Immature natural killer cell (primary cell): ENCODE measurements at regions not wholly inside any gene's neighbourhood (a gene's known extent, or its start where the extent isn't known, plus 50 kb on each side); places are given as distances from the start of the nearest gene placed in this dataset.

Source experiments
- DNase-seq, 3 donors: peaks; one replicate each; pipeline ENCODE4 v3.0.0; 2022; ENCODE audit warnings: mixed read lengths in 1 of 3
- H3K27ac Mint-ChIP-seq, 6 donors: one replicate each; pipeline ENCODE4 v1.8.0; 2020; ENCODE audit warnings: mixed read lengths in 6 of 6, mild to moderate bottlenecking in 5 of 6, inconsistent platforms in 4 of 6, moderate library complexity in 3 of 6
- H3K27me3 Mint-ChIP-seq, 3 donors: one replicate each; pipeline ENCODE4 v1.8.0; 2020 to 2021; ENCODE audit warnings: low read depth in 3 of 3, mild to moderate bottlenecking in 3 of 3, mixed read lengths in 3 of 3, moderate library complexity in 3 of 3, inconsistent platforms in 1 of 3
- H3K36me3 Mint-ChIP-seq, 3 donors: one replicate each; pipeline ENCODE4 v1.8.0; 2020; ENCODE audit warnings: mixed read lengths in 3 of 3, inconsistent platforms in 2 of 3, mild to moderate bottlenecking in 2 of 3
- H3K4me1 Mint-ChIP-seq, 2 donors: one replicate each; pipeline ENCODE4 v1.8.0; 2020; ENCODE audit warnings: inconsistent platforms in 2 of 2, mild to moderate bottlenecking in 2 of 2, mixed read lengths in 2 of 2, moderate library complexity in 1 of 2
- H3K4me3 Mint-ChIP-seq, 5 donors: one replicate each; pipeline ENCODE4 v1.8.0; 2020; ENCODE audit warnings: mild to moderate bottlenecking in 5 of 5, mixed read lengths in 5 of 5, inconsistent platforms in 3 of 5, moderate library complexity in 3 of 5
- H3K9me3 Mint-ChIP-seq, 6 donors: one replicate each; pipeline ENCODE4 v1.8.0; 2020; ENCODE audit warnings: mild to moderate bottlenecking in 6 of 6, mixed read lengths in 6 of 6, inconsistent platforms in 4 of 6, moderate library complexity in 3 of 6

GRCh38 chr6:81204731-81205130, 547.8 kb downstream of the TENT5A start:
- H3K27ac Mint-ChIP-seq, result no peak overlapping the region
- H3K4me1 Mint-ChIP-seq, result no peaks in the 10 kb centered on the region
- H3K4me3 Mint-ChIP-seq, result no peak overlapping the region
- DNase-seq, result no peak
- H3K36me3 Mint-ChIP-seq, result no peaks in the 10 kb centered on the region
- H3K27me3 Mint-ChIP-seq, result no peaks in the 10 kb centered on the region
- H3K9me3 Mint-ChIP-seq, result peaks cover 0 to 34% (median 6%) of the 10 kb centered on the region in 6 donors

- no peak overlapping the region for H3K4me3 Mint-ChIP-seq
- H3K9me3 Mint-ChIP-seq, result peaks cover 2 to 13% (median 5%) of the 10 kb centered on the region in 6 donors
- no peak for DNase-seq
- H3K36me3 Mint-ChIP-seq, result no peaks in the 10 kb centered on the region
- no peak overlapping the region for H3K27ac Mint-ChIP-seq
- H3K4me1 Mint-ChIP-seq, result no peaks in the 10 kb centered on the region
- peaks cover 0 to 2% (median 0%) of the 10 kb centered on the region in 3 donors for H3K27me3 Mint-ChIP-seq
These were observed 558.1 kb downstream of the TENT5A start for GRCh38 chr6:81194374-81194773.

GRCh38 chr6:81172056-81172740, 580.3 kb downstream of the TENT5A start:
- Mint-ChIP-seq H3K4me1 (no peaks in the 10 kb centered on the region), H3K9me3 (peaks cover 0 to 2% (median 0%) of the 10 kb centered on the region in 6 donors), H3K4me3 (no peak overlapping the region), H3K36me3 (no peaks in the 10 kb centered on the region), H3K27me3 (no peaks in the 10 kb centered on the region), H3K27ac (no peak overlapping the region)
- no peak for DNase-seq

GRCh38 chr6:81169166-81169565, 583.3 kb downstream of the TENT5A start:
- H3K36me3 Mint-ChIP-seq, result no peaks in the 10 kb centered on the region
- no peak overlapping the region for H3K27ac Mint-ChIP-seq
- no peaks in the 10 kb centered on the region for H3K4me1 Mint-ChIP-seq
- peaks cover 0 to 2% (median 0%) of the 10 kb centered on the region in 6 donors for H3K9me3 Mint-ChIP-seq
- no peak for DNase-seq
- H3K4me3 Mint-ChIP-seq, result no peak overlapping the region
- no peaks in the 10 kb centered on the region for H3K27me3 Mint-ChIP-seq

GRCh38 chr6:81166770-81167169, 585.7 kb downstream of the TENT5A start:
- no peak overlapping the region for H3K27ac Mint-ChIP-seq
- no peaks in the 10 kb centered on the region for H3K4me1 Mint-ChIP-seq
- no peak overlapping the region for H3K4me3 Mint-ChIP-seq
- H3K36me3 Mint-ChIP-seq, result no peaks in the 10 kb centered on the region
- no peak for DNase-seq
- no peaks in the 10 kb centered on the region for H3K27me3 Mint-ChIP-seq
- H3K9me3 Mint-ChIP-seq, result peaks cover 0 to 5% (median under 1%) of the 10 kb centered on the region in 6 donors

GRCh38 chr6:81158956-81159355, 593.5 kb downstream of the TENT5A start:
- no peak for DNase-seq
- Mint-ChIP-seq H3K9me3 (peaks cover 0 to 25% (median 4%) of the 10 kb centered on the region in 6 donors), H3K36me3 (no peaks in the 10 kb centered on the region), H3K4me3 (no peak overlapping the region), H3K27me3 (no peaks in the 10 kb centered on the region), H3K27ac (no peak overlapping the region), H3K4me1 (no peaks in the 10 kb centered on the region)

- Mint-ChIP-seq H3K4me1 (no peaks in the 10 kb centered on the region), H3K4me3 (no peak overlapping the region), H3K27ac (no peak overlapping the region), H3K27me3 (no peaks in the 10 kb centered on the region), H3K36me3 (peaks cover 0 to 6% (median 0%) of the 10 kb centered on the region in 3 donors), H3K9me3 (peaks cover 8 to 36% (median 19%) of the 10 kb centered on the region in 6 donors)
- DNase-seq, result no peak
These were observed 603.7 kb downstream of the TENT5A start for GRCh38 chr6:81148751-81149150.

- no peaks in the 10 kb centered on the region for H3K27me3 Mint-ChIP-seq
- no peak for DNase-seq
- no peak overlapping the region for H3K4me3 Mint-ChIP-seq
- H3K9me3 Mint-ChIP-seq, result peaks cover 0 to 11% (median 7%) of the 10 kb centered on the region in 6 donors
- H3K36me3 Mint-ChIP-seq, result no peaks in the 10 kb centered on the region
- no peaks in the 10 kb centered on the region for H3K4me1 Mint-ChIP-seq
- H3K27ac Mint-ChIP-seq, result no peak overlapping the region
These were observed 607.0 kb downstream of the TENT5A start for GRCh38 chr6:81145506-81145905.

GRCh38 chr6:81144346-81144745, 608.1 kb downstream of the TENT5A start:
- no peaks in the 10 kb centered on the region for H3K36me3 Mint-ChIP-seq
- H3K4me1 Mint-ChIP-seq, result no peaks in the 10 kb centered on the region
- no peak for DNase-seq
- H3K27ac Mint-ChIP-seq, result no peak overlapping the region
- peaks cover 0 to 16% (median 6%) of the 10 kb centered on the region in 6 donors for H3K9me3 Mint-ChIP-seq
- H3K4me3 Mint-ChIP-seq, result no peak overlapping the region
- peaks cover 0 to 3% (median 0%) of the 10 kb centered on the region in 3 donors for H3K27me3 Mint-ChIP-seq

GRCh38 chr6:81138236-81138635, 614.2 kb downstream of the TENT5A start:
- H3K4me1 Mint-ChIP-seq, result no peaks in the 10 kb centered on the region

GRCh38 chr6:81130969-81131368, 621.5 kb downstream of the TENT5A start:
- Mint-ChIP-seq H3K27ac (no peak overlapping the region), H3K36me3 (no peaks in the 10 kb centered on the region), H3K4me3 (no peak overlapping the region), H3K9me3 (peaks cover 0 to 18% (median 6%) of the 10 kb centered on the region in 6 donors), H3K4me1 (no peaks in the 10 kb centered on the region), H3K27me3 (no peaks in the 10 kb centered on the region)
- DNase-seq, result no peak

More at GRCh38 chr6:81138236-81138635, 614.2 kb downstream of the TENT5A start:
- Mint-ChIP-seq H3K27ac (no peak overlapping the region), H3K36me3 (no peaks in the 10 kb centered on the region), H3K9me3 (peaks cover 4 to 24% (median 13%) of the 10 kb centered on the region in 6 donors), H3K4me3 (no peak overlapping the region), H3K27me3 (peaks cover 0 to 3% (median 0%) of the 10 kb centered on the region in 3 donors)
- no peak for DNase-seq

- Mint-ChIP-seq H3K27me3 (no peaks in the 10 kb centered on the region), H3K9me3 (peaks cover 0 to 22% (median 3%) of the 10 kb centered on the region in 6 donors), H3K27ac (no peak overlapping the region), H3K36me3 (no peaks in the 10 kb centered on the region), H3K4me3 (no peak overlapping the region), H3K4me1 (no peaks in the 10 kb centered on the region)
- DNase-seq, result no peak
These were observed 622.4 kb downstream of the TENT5A start for GRCh38 chr6:81130061-81130460.

- H3K4me1 Mint-ChIP-seq, result no peaks in the 10 kb centered on the region
- no peaks in the 10 kb centered on the region for H3K36me3 Mint-ChIP-seq
- H3K4me3 Mint-ChIP-seq, result no peak overlapping the region
These were observed 623.8 kb downstream of the TENT5A start for GRCh38 chr6:81128671-81129070.

GRCh38 chr6:81126150-81126549, 626.3 kb downstream of the TENT5A start:
- Mint-ChIP-seq H3K4me1 (no peaks in the 10 kb centered on the region), H3K27me3 (no peaks in the 10 kb centered on the region), H3K36me3 (no peaks in the 10 kb centered on the region), H3K4me3 (no peak overlapping the region), H3K27ac (no peak overlapping the region), H3K9me3 (peaks cover 0 to 11% (median 5%) of the 10 kb centered on the region in 6 donors)
- no peak for DNase-seq

More at GRCh38 chr6:81128671-81129070, 623.8 kb downstream of the TENT5A start:
- no peak overlapping the region for H3K27ac Mint-ChIP-seq
- H3K9me3 Mint-ChIP-seq, result peaks cover 0 to 22% (median 3%) of the 10 kb centered on the region in 6 donors
- DNase-seq, result no peak
- H3K27me3 Mint-ChIP-seq, result no peaks in the 10 kb centered on the region

- DNase-seq, result no peak
- H3K36me3 Mint-ChIP-seq, result no peaks in the 10 kb centered on the region
- no peak overlapping the region for H3K4me3 Mint-ChIP-seq
- H3K4me1 Mint-ChIP-seq, result no peaks in the 10 kb centered on the region
- peaks cover 7 to 20% (median 13%) of the 10 kb centered on the region in 6 donors for H3K9me3 Mint-ChIP-seq
- no peaks in the 10 kb centered on the region for H3K27me3 Mint-ChIP-seq
- no peak overlapping the region for H3K27ac Mint-ChIP-seq
These were observed 632.2 kb downstream of the TENT5A start for GRCh38 chr6:81120280-81120679.
